H1 (cell line): ENCODE measurements at regions not wholly inside any gene's neighbourhood (a gene's known extent, or its start where the extent isn't known, plus 50 kb on each side); places are given as distances from the start of the nearest gene placed in this dataset.

Experiments
- CTCF ChIA-PET: fragments of 300-600 bp; sonication (Branson Sonifier 250); formaldehyde crosslinking; loops from one replicate; lab custom pipeline; 2021; ENCODE audit not compliant: partially characterized antibody; lab: Charles Lee
- POLR2A ChIA-PET: fragments of 300-600 bp; sonication (Branson Sonifier 250); formaldehyde crosslinking; loops from one replicate; lab custom pipeline; 2021; ENCODE audit warnings: inconsistent platforms; ENCODE audit not compliant: partially characterized antibody; lab: Charles Lee
- DNase-seq, 2 experiments: peaks; one replicate each; pipeline versions ENCODE4 v3.0.0 to v3.0.0-alpha.2; 2010 to 2022; ENCODE audit warnings: low spot score in 2 of 2, low read depth in 1 of 2, mixed read lengths in 1 of 2
- FAIRE-seq: peaks from 2 replicates; lab custom pipeline; 2011; peaks lifted over from hg19 to GRCh38; lab: Jason Lieb, UNC
- H2AFZ ChIP-seq: 2 replicates; pipeline ENCODE4 v1.8.1; 2012; ENCODE audit warnings: low read length, inconsistent platforms
- H2AK5ac ChIP-seq: 2 replicates; pipeline ENCODE4 v1.6.1; 2013; ENCODE audit warnings: low read depth, low read length
- H2BK120ac ChIP-seq: replicated peaks from 2 replicates; pipeline ENCODE3; 2013; ENCODE audit warnings: low read depth, low read length, inconsistent platforms
- H2BK12ac ChIP-seq: 2 replicates; pipeline ENCODE4 v1.6.1; 2013; ENCODE audit warnings: low read depth, low read length
- H2BK15ac ChIP-seq: 2 replicates; pipeline ENCODE4 v1.6.1; 2013; ENCODE audit warnings: low read length
- H2BK20ac ChIP-seq: 2 replicates; pipeline ENCODE4 v1.6.1; 2013; ENCODE audit warnings: low read length
- H2BK5ac ChIP-seq: 2 replicates; pipeline ENCODE4 v1.6.1; 2013; ENCODE audit warnings: low read depth, low read length
- H3K14ac ChIP-seq: 2 replicates; pipeline ENCODE4 v1.6.1; 2013; ENCODE audit warnings: inconsistent platforms; ENCODE audit not compliant: insufficient read length
- H3K18ac ChIP-seq: 2 replicates; pipeline ENCODE4 v1.6.1; 2013; ENCODE audit warnings: low read length; ENCODE audit errors: extremely low read depth
- H3K23ac ChIP-seq: 2 replicates; pipeline ENCODE4 v1.6.1; 2013; ENCODE audit warnings: inconsistent platforms; ENCODE audit not compliant: insufficient read length
- H3K23me2 ChIP-seq: 2 replicates; pipeline ENCODE4 v1.6.1; 2013; ENCODE audit warnings: low read depth, low read length
- H3K27ac ChIP-seq: 2 replicates; pipeline ENCODE4 v1.6.1; 2011; ENCODE audit warnings: low read depth, low read length, inconsistent platforms
- H3K27me3 ChIP-seq, 4 experiments: replicated peaks in 1 of 4; 1 replicate in 1 of 4; 2 replicates in 3 of 4; pipeline versions ENCODE4 v1.6.1 to v1.8.1; 2011 to 2013; ENCODE audit warnings: low read length in 3 of 4, mild to moderate bottlenecking in 3 of 4, inconsistent platforms in 2 of 4, mixed read lengths in 2 of 4, moderate library complexity in 1 of 4; ENCODE audit not compliant: control insufficient read depth in 3 of 4, insufficient read depth in 3 of 4; ENCODE audit errors: extremely low read depth in 1 of 4
- H3K36me3 ChIP-seq, 4 experiments: 2 replicates each; pipeline versions ENCODE4 v1.6.1 to v1.8.1; 2011 to 2013; ENCODE audit warnings: mild to moderate bottlenecking in 4 of 4, low read length in 3 of 4, moderate library complexity in 2 of 4, control low read depth in 1 of 4, inconsistent platforms in 1 of 4; ENCODE audit not compliant: insufficient read depth in 4 of 4, control insufficient read depth in 2 of 4
- H3K4ac ChIP-seq: replicated peaks from 2 replicates; pipeline ENCODE3; 2013; ENCODE audit warnings: low read length, low read depth, mixed read lengths, inconsistent platforms; ENCODE audit not compliant: insufficient read length
- H3K4me1 ChIP-seq, 4 experiments: replicated peaks in 1 of 4; 1 replicate in 1 of 4; 2 replicates in 3 of 4; pipeline versions ENCODE4 v1.6.1 to v1.8.1; 2011 to 2013; ENCODE audit warnings: low read length in 3 of 4, inconsistent platforms in 2 of 4, mixed read lengths in 1 of 4; ENCODE audit not compliant: insufficient read depth in 4 of 4, control insufficient read depth in 3 of 4
- H3K4me2 ChIP-seq, 2 experiments: 2 replicates each; pipeline versions ENCODE4 v1.6.1 to v1.8.1; 2011 to 2013; ENCODE audit warnings: low read depth in 2 of 2, low read length in 2 of 2, control low read depth in 1 of 2, inconsistent platforms in 1 of 2, mild to moderate bottlenecking in 1 of 2; ENCODE audit not compliant: insufficient read depth in 1 of 2
- H3K4me3 ChIP-seq, 4 experiments: fragments of 200-600, 300-600 bp in 1 of 4; sonication (generic), shearing (Covaris generic), sonication (Bioruptor Twin) in 1 of 4; 2 replicates each; pipeline versions ENCODE4 v1.5.1 to v1.8.1; 2011 to 2016; ENCODE audit warnings: low read length in 4 of 4, low read depth in 3 of 4, control low read depth in 2 of 4, inconsistent platforms in 2 of 4, mild to moderate bottlenecking in 2 of 4, mixed read lengths in 1 of 4, moderate library complexity in 1 of 4; ENCODE audit not compliant: insufficient read depth in 2 of 4; ENCODE audit errors: extremely low read depth in 1 of 4
- H3K56ac ChIP-seq: replicated peaks from 2 replicates; pipeline ENCODE3; 2013; ENCODE audit warnings: low read depth, mild to moderate bottlenecking, mixed read lengths, low read length, inconsistent platforms; ENCODE audit not compliant: insufficient read length
- H3K79me1 ChIP-seq: 2 replicates; pipeline ENCODE4 v1.6.1; 2013; ENCODE audit warnings: low read depth, low read length, control low read depth
- H3K79me2 ChIP-seq, 2 experiments: 2 replicates each; pipeline versions ENCODE4 v1.6.1 to v1.8.1; 2012 to 2013; ENCODE audit warnings: low read length in 2 of 2, mild to moderate bottlenecking in 2 of 2, inconsistent platforms in 1 of 2; ENCODE audit not compliant: insufficient read depth in 2 of 2, control insufficient read depth in 1 of 2
- H3K9ac ChIP-seq, 4 experiments: replicated peaks in 1 of 4; 1 replicate in 1 of 4; 2 replicates in 3 of 4; pipeline versions ENCODE4 v1.6.1 to v1.8.1; 2011 to 2013; ENCODE audit warnings: low read depth in 3 of 4, low read length in 3 of 4, control low read depth in 2 of 4, mild to moderate bottlenecking in 2 of 4, moderate library complexity in 2 of 4, inconsistent platforms in 1 of 4; ENCODE audit errors: extremely low read depth in 1 of 4
- H3K9me3 ChIP-seq, 2 experiments: 2 replicates each; pipeline versions ENCODE4 v1.6.1 to v1.8.1; 2012 to 2013; ENCODE audit warnings: mild to moderate bottlenecking in 2 of 2, moderate library complexity in 2 of 2, control low read depth in 1 of 2, inconsistent platforms in 1 of 2, low read depth in 1 of 2, low read length in 1 of 2, mixed read lengths in 1 of 2; ENCODE audit not compliant: insufficient read depth in 2 of 2
- H4K20me1 ChIP-seq, 2 experiments: replicated peaks in 1 of 2; 2 replicates each; pipeline versions ENCODE3 to v1.8.1; 2011 to 2013; ENCODE audit warnings: inconsistent platforms in 2 of 2, low read length in 2 of 2, mild to moderate bottlenecking in 1 of 2; ENCODE audit not compliant: insufficient read depth in 2 of 2, control insufficient read depth in 1 of 2
- H4K5ac ChIP-seq: 2 replicates; pipeline ENCODE4 v1.6.1; 2013; ENCODE audit warnings: low read length, low read depth, mixed read lengths, inconsistent platforms; ENCODE audit not compliant: insufficient read length
- H4K8ac ChIP-seq: 2 replicates; pipeline ENCODE4 v1.8.0; 2013; ENCODE audit warnings: mild to moderate bottlenecking, moderate library complexity, low read length, inconsistent platforms; ENCODE audit not compliant: insufficient read depth; ENCODE audit errors: extremely low read depth
- H4K91ac ChIP-seq: replicated peaks from 2 replicates; pipeline ENCODE3; 2013; ENCODE audit warnings: low read length, mixed read lengths, inconsistent platforms; ENCODE audit not compliant: insufficient read length
- ASH2L ChIP-seq: fragments of 200-600, 300-600 bp; sonication (generic); IDR thresholded peaks from one replicate; pipeline ENCODE4 v1.7.1; 2017; ENCODE audit warnings: low read length
- CBX8 ChIP-seq: fragments of 300-800, 300-1000 bp; sonication (generic); IDR thresholded peaks from 2 replicates; pipeline ENCODE4 v1.7.1; 2016; ENCODE audit warnings: low read depth, low read length, borderline replicate concordance
- EZH2 ChIP-seq: fragments of 200-600 bp; sonication (generic); IDR thresholded peaks from 2 replicates; pipeline ENCODE4 v1.7.1; 2012; ENCODE audit warnings: low read depth, mild to moderate bottlenecking, moderate library complexity, low read length, inconsistent platforms; ENCODE audit not compliant: severe bottlenecking
- FOSL1 ChIP-seq: IDR thresholded peaks from 2 replicates; pipeline ENCODE4 v1.6.1; 2011; ENCODE audit warnings: mild to moderate bottlenecking, low read depth, low read length, moderate library complexity; ENCODE audit not compliant: insufficient read depth
- GTF2F1 ChIP-seq: IDR thresholded peaks from 2 replicates; pipeline ENCODE4 v1.6.1; 2012; ENCODE audit warnings: low read depth, low read length, improper control_type of control experiment, borderline replicate concordance
- HDAC6 ChIP-seq: IDR thresholded peaks from one replicate; pipeline ENCODE4 v1.7.1; 2012; ENCODE audit warnings: low read depth, mild to moderate bottlenecking, inconsistent platforms, low read length, moderate library complexity
- KDM4A ChIP-seq: IDR thresholded peaks from one replicate; pipeline ENCODE4 v1.7.1; 2012; ENCODE audit warnings: low read depth, mild to moderate bottlenecking, moderate library complexity, low read length, inconsistent platforms; ENCODE audit not compliant: severe bottlenecking
- MAFK ChIP-seq: IDR thresholded peaks from 2 replicates; pipeline ENCODE4 v1.6.1; 2012; ENCODE audit warnings: low read depth, mild to moderate bottlenecking, improper control_type of control experiment, low read length
- NANOG ChIP-seq: IDR thresholded peaks from 2 replicates; pipeline ENCODE4 v1.6.1; 2011; ENCODE audit warnings: low read length, low read depth, mild to moderate bottlenecking, inconsistent platforms; ENCODE audit not compliant: insufficient read depth, poor library complexity, severe bottlenecking
- RAD21 ChIP-seq, 2 experiments: IDR thresholded peaks in 1 of 2; conservative IDR thresholded peaks in 1 of 2; 2 replicates each; pipeline ENCODE4 v1.6.1; 2011; ENCODE audit warnings: low read depth in 2 of 2, low read length in 2 of 2, improper control_type of control experiment in 1 of 2, inconsistent platforms in 1 of 2, mild to moderate bottlenecking in 1 of 2, moderate library complexity in 1 of 2
- RBBP5 ChIP-seq: IDR thresholded peaks from 2 replicates; pipeline ENCODE4 v1.7.1; 2012; ENCODE audit warnings: low read depth, mild to moderate bottlenecking, inconsistent platforms, low read length, moderate library complexity, borderline replicate concordance
- SP4 ChIP-seq: IDR thresholded peaks from 2 replicates; pipeline ENCODE4 v1.6.1; 2012; ENCODE audit warnings: low read length, inconsistent platforms
- SUZ12 ChIP-seq: fragments of 200-600 bp; sonication (generic); IDR thresholded peaks from 2 replicates; pipeline ENCODE4 v1.6.1; 2012; ENCODE audit warnings: mild to moderate bottlenecking, inconsistent platforms, low read length, moderate library complexity, mixed read lengths
- WGBS, 2 experiments: shearing (Covaris generic) in 1 of 2; methylation state at CpG; one replicate each; pipeline versions ENCODE4 v1.1.6 to v1.1.7; 2013 to 2015; ENCODE audit warnings: low lambda C conversion rate in 2 of 2, mixed read lengths in 2 of 2, inconsistent platforms in 1 of 2, low coverage in 1 of 2, missing lambda C conversion rate in 1 of 2; ENCODE audit not compliant: insufficient replicate concordance in 2 of 2, insufficient coverage in 1 of 2, insufficient read length in 1 of 2; ENCODE audit errors: extremely low coverage in 1 of 2, missing lambda C conversion rate in 1 of 2; 5-methylcytosine and 5-hydroxymethylcytosine counted together
- TF ChIP-seq, protein P1 (sequence below): IDR thresholded peaks from 2 replicates; pipeline ENCODE4 v1.6.1; 2011; ENCODE audit warnings: low read depth, mild to moderate bottlenecking, low read length; ENCODE audit not compliant: insufficient read depth

GRCh38 chr20:48552550-48552949, 275.2 kb downstream of the PREX1 start:
- ChIA-PET POLR2A (no interaction called here), CTCF (interaction anchor here (0.9 to 1.0 kb wide), 2 partner anchors 14 to 68 kb away, joined by 3 to 4 read pairs; no protein-coding TSS in a partner anchor)
- Histone ChIP-seq H2BK5ac (no peak overlapping the region), H2BK20ac (no peak overlapping the region), H2BK12ac (no peak overlapping the region), H3K4ac (no peak overlapping the region), H2BK120ac (no peak overlapping the region), H3K36me3 (no peaks in the 10 kb centered on the region), H3K23me2 (peaks cover 2% of the 10 kb centered on the region; the same call in 1 of the 2 replicates), H3K23ac (no peak overlapping the region), H3K79me1 (no peaks in the 10 kb centered on the region), H3K27me3 (no peaks in the 10 kb centered on the region), H3K9me3 (no peaks in the 10 kb centered on the region), H2AFZ (no peak overlapping the region), H3K79me2 (no peaks in the 10 kb centered on the region), H3K14ac (no peak overlapping the region), H3K4me2 (no peak overlapping the region), H3K4me3 (no peak overlapping the region), H4K8ac (no peak overlapping the region), H3K56ac (no peak overlapping the region), H4K20me1 (no peaks in the 10 kb centered on the region), H3K4me1 (no peaks in the 10 kb centered on the region), H4K5ac (no peak overlapping the region), H3K9ac (no peak overlapping the region), H3K18ac (no peak overlapping the region), H3K27ac (no peak overlapping the region), H2BK15ac (no peak overlapping the region), H2AK5ac (no peak overlapping the region), H4K91ac (no peak overlapping the region)
- 91% methylated on average over 8 of the region's 8 CpGs; no CpG with 5 or more reads in 1 of the 2 experiments for WGBS, 2 experiments
- FAIRE-seq, result no peak
- DNase-seq, result no peak
- TF ChIP-seq SP4, result no peak
- no peak for TF ChIP-seq FOSL1
- TF ChIP-seq CBX8, result no peak
- TF ChIP-seq SUZ12, result no peak
- TF ChIP-seq HDAC6, result no peak
- TF ChIP-seq EZH2, result no peak
- no peak for TF ChIP-seq NANOG
- no peak for TF ChIP-seq GTF2F1
- no peak for TF ChIP-seq ASH2L
- no peak for TF ChIP-seq RBBP5
- TF ChIP-seq, protein P1, sequence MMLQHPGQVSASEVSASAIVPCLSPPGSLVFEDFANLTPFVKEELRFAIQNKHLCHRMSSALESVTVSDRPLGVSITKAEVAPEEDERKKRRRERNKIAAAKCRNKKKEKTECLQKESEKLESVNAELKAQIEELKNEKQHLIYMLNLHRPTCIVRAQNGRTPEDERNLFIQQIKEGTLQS, result no peak
- no peak for TF ChIP-seq KDM4A
- TF ChIP-seq MAFK, result no peak
- no peak for TF ChIP-seq RAD21 (IDR thresholded peaks at IDR 0.05 in 1 of 2, conservative IDR thresholded peaks at IDR 0.05 in 1 of 2; ENCODE audit: low read depth in 2 of 2, low read length in 2 of 2)
